Hindlimb muscle (tissue), 1 donor: ENCODE measurements at regions not wholly inside any gene's neighbourhood (a gene's known extent, or its start where the extent isn't known, plus 50 kb on each side); places are given as distances from the start of the nearest gene placed in this dataset.

ENCODE experiments used
- DNase-seq: peaks from one replicate; pipeline ENCODE4 v3.0.0-alpha.2; 2013

DNA sequence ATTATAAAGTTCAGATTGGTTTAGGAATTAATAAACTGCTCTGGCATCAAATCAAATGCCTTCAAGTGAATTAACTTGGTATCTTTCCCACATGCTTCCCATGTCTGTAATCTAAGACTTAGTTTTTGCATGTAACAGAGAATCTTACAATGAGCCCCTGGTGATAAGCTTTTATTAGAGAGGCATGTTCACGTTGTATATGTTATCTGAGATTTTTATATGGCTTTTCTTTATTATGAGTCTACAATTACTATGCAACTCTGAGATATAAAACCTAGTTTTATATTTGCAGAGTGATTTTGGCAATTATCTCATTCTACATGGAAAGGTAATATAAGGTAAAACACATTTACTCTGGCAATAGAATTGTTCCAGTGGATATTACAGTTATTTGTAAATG is 1578.4 kb upstream of the IGFBP7 start:
- DNase-seq = no peak

DNA sequence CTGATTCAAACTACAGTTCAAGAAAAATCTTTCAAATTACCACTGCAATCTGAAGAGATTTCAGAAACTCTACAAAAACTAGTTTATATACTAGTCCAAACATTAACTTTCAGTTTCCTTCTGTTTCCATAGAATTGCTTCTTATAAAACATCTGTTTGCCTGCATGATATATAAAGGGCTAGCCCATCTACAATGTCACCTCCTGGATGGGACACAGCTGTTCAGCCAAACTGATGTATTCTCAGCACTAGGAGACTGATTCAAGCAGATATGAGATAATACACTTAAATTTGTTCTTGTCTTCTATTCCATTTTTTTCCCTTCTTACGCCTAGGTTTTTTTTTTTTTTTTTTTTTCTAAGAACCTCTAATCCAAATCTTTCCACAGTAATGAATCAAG is 1569.7 kb upstream of the IGFBP7 start:
- DNase-seq = no peak

DNA sequence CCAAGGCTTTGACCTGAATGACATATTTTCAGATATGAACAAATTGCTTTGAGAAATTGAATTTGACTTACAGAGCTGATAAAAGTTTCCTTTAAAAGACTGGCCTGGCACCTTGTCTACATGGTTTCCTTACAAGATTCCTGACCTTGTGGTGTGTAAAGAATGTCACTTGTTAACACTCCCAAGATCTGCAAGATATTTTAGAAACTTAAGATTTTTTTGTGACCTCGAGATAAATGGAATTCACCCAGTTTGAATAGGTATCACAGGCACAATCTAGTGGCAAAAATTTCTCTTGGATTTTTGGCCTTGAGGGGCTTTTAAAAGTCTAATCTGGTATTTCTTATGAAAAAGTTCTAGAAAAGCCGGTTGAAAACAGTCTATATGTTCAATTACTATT is 1568.9 kb upstream of the IGFBP7 start:
- DNase-seq = no peak

DNA sequence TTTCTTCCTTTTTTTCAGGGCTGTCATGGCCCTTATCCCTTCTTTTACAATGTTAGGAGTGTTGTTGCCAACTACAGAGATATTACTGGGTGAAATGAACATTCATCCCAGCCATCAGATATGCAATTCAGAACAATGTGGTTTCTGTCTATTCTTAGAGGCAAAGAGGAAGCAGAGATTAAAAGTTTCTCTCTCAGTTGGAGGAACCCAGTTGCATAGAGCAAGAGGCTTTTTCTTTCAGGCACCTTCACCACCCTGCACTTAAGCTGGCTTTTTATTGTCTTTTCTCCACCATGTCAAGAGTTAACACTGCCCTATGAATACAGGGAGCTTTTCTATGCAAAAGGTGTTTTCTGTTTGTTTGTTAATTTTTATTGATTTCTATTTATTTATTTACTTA is 1559.6 kb upstream of the IGFBP7 start:
- no peak for DNase-seq

DNA sequence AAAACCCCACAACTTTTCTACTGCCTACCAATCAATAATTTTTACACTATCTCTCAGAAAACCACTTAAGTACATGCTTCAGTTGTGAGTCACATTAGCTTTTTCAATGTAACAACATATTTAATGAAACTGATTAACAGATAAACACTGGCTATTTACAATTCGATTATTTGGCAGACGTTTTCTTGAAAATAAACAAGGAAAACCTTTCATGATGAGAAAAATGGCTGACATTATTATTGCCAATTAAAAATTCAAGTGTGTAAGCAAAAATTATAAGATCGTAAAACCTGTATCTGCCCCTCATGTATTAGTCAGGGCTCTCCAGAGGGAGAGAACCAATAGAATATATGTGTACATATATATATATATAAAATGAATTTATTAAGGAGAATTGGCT is 1555.5 kb upstream of the IGFBP7 start:
- no peak for DNase-seq

DNA sequence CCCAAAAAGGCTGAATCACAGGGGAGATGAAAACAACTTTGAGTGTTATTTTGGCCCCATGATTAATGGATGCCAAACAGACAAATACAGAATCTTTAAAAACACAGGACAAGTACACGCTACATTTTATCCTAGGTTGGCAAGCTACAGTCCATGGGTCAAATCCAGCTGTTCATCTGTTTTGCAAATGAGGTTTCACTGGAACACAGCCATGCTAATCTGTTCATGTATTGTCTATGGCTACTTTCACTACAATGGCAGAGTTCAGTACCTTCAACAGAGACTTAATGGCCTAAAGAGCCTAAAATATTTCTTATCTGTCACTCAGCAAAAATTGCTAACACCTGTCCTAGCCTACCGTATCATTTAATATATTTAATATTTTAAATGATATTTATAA is 1548.5 kb upstream of the IGFBP7 start:
- DNase-seq = no peak

DNA sequence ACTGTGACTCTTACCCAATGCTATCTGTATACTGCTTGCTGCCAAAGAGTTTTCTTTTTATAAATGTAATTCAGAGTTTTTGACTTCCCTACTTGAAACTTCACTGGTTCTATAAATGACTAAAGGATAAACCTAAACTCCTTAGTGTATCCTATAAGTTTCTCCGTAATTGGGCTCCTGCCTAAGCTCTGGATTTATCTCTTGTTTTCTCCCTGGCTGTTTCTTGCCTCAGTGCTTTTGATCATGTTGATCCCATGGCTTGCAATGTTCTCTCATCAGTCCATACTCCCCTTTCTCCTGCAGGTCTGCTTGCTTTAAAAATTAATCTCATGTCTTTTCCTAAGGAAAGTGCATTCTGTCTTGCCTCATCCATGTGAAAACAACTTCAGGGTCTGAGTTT is 1543.1 kb upstream of the IGFBP7 start:
- no peak for DNase-seq

DNA sequence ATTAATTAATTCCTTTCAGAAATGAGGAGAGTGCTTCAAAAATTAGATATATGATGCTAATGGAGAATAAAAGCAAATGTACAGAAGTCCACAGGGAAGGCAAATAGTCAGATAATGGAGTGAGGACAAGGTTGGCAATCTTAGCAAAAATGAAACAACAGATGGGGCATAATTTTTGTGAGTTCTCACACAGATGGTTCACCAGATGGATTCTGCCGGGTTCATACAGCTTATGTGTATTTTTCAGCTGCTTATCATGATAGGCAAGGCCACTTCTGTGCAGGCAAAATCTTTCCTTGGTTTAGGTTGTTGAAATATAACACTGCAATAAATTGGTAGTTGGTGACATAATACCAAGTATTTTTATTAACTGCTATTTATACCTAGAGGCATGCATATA is 1539.0 kb upstream of the IGFBP7 start:
- DNase-seq = no peak

DNA sequence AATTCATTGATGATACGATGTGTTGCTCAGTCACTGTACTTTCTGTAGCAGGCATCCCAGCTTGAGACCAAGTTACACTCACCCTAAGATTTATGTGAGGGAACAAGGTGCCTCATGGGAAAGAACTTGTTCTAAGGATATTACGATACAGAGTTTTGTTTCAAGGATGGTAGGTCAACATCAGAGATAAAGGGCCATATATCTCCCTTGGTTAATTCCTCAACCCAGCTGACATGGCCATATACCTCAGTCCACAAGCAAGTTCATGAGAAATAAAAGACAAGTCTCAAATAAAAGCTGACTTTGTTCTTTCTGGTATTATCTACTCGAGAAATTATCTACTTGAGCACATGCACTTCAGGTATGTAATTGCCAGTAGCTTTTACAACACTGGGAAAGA is 1535.9 kb upstream of the IGFBP7 start:
- no peak for DNase-seq

DNA sequence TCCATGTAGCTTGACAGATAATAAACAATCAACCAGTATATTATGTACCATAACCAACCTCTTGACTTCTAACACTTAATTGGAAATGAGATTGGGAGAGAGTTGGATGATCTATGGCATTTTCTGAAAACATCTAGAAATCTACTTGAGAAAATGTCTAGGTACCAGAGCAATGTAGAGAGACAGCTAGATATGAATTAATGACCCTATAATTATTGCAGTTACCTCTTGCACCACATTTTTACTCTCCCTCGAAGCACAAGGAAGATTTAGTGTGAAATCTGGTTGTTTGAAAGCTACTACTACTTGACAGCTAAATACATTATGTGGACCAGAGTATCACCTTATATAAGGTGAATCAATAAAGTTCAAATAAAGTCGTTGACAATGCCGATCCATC is 1534.4 kb upstream of the IGFBP7 start:
- no peak for DNase-seq

DNA sequence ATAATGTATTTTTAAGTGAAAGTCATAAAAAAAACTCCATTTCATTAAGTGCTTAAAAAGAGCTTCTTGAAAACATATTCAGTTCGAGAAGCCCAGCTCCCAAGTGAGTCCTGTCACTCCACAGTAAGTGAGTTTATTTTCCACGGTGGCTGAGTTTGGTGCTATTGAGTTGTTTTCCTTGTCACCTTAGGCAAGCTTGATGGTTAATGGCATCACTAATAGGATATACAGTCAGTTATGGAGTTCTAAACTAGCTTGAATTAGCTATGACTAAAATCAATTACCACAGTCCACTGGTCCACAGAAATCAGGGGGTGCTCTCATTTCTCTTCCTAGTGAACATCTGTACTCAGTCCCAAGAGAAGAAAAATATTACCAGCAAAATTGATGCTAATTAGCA is 1526.2 kb upstream of the IGFBP7 start:
- DNase-seq = no peak

DNA sequence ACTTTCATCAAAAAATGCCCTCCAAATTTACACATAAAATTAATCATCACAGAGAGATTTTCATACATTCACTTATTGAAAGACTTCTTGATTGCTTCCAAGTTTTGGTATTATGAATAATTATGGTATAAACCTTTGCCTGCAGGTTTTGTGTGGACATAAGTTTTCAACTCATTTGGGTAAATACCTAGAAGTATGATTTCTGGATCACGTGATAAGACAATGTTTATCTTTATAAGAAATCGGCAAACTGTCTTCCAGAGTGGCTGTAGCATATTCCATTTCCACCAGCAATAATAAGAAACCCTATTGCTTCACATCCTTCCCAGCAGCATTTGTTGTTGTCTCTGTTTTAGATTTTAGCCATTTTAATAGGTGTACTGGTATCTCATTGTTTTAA is 1507.0 kb upstream of the IGFBP7 start:
- no peak for DNase-seq

DNA sequence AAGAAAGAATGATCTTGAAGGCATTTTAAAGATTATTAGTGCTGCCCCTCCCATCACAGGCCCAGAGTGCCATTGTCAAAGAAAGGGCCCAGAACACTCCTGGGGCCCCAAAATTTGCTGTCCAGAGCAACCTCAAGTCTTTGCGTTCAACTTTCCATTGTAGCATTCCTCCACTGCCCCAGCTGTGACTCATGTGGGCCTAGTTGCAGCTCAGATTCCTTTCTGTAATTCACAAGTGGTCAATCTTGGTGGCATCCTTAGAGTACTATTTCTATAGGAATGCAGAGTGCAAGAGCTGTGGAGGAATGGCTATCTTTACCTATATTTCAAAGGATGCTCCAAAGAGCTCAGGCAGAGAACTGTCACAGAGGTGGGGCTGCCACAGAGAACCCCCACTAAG is 1500.8 kb upstream of the IGFBP7 start:
- no peak for DNase-seq

DNA sequence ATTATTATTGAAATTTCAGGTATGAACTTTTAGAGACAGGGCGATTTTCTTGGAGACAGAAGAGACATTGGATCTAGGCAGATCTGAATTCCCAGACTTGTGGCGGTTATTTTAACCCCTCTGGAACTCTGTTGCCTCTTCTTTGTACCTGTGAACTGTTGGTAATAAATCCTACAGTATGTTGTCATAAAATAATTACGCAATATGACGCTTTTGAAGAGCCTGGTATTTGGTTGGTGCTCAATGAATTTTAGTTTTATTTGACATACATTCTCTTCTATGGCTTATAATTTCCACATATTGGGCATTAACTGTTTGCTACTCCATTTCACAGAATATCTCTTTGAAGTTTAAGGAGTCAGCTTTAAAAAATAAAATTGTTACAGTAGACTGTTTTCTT is 1496.1 kb upstream of the IGFBP7 start:
- DNase-seq = no peak

DNA sequence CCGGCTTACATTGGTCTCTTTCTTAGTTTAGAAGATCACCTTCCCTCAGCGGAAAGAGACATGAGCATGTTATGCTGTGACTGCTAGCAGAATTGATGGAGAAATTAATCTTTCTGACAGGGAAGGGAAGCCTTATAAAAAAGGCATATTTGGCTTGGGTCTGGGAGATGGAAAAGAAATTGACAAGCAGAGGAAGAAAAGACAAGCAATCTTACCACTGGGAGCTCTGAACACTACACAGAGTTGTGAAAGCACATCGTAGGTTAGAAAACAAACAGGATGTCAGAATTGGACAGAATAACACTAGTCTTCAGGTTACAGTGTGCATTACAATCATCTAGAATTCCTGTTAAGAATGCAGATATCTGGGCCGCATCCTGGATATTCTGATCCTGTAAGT is 1493.8 kb upstream of the IGFBP7 start:
- DNase-seq = no peak

DNA sequence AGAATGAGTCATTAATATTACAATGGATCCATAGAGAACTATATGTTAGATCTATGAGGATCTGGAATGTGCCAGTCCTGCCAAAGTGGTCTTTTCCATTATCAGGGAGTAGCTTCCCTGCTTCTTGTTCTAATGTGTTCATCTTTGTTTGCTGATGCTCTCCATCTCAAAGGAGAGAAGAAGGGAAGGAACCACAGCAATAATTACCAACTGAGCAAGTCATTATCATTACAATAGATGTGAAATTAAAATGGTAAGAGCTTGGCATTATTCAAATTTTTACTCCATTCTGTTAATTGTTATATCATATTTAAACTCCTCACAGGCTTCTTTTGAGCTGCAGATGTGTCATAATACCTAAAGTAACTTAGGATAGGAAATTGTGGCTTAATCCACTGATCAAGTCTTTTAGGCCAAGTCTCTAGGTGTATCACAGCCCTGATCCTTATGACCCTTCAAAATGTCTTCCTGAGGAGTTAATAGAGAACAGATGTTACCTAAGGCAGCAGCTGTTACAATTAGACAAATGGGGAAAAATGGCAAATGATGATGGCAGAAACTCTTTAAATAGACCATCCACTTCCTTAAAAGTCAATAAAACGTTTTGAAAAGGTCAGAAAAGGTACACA is 1492.7 kb upstream of the IGFBP7 start:
- no peak for DNase-seq

DNA sequence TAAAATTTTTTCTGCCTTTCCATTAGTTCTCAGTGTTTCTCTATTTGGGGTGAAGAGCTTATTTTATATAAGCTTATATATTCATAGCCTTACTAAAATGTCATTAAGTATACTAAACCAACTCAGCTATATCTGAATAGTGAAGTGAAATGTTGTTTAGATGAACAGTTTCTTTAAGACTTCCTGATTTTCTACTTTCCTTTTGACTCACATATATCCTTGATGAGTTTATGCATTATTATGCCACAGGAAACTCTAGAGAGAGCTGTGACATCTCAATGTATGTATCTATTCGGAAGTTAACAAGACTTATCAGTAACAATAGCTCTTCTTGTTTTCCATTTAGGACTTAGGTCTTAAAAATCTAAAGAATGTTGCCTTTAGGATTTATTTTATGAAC is 1491.8 kb upstream of the IGFBP7 start:
- DNase-seq = no peak

DNA sequence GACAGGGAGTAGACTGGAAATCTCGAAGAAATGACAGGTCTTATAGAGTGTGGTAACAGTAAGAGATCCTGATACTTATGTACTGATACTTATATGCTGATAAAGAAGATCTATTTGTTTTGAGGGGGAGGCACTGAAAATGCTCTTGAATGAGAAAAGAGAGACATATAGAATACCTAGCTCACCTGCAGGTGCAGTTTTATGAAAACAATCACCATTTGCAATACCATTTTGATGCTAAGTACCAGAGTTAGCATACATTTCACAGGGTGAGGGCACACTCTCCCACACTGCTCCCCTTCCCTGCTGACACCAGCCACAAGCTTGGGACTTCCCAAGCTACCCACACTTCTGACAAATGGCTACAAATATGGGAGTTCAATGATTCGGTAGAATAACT is 1490.1 kb upstream of the IGFBP7 start:
- DNase-seq = no peak

DNA sequence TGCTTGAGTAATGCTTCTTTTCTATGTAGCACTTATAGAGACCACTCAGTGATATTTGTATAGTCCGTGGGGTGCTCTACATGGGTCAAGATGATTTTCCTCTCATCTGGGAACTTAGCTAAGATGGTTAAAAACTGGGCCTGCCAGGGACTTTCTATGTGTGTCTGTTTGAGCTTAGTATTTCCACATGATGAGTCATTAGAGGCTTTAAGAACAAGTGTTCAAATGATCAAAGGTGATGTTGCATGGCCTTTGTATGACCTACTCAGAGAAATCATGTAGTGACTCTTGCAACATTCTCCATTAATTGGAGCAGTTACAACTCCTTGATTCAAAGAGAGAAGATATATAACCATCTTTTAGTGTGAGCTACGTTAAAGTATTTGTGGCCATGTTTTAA is 1480.5 kb upstream of the IGFBP7 start:
- DNase-seq = no peak

DNA sequence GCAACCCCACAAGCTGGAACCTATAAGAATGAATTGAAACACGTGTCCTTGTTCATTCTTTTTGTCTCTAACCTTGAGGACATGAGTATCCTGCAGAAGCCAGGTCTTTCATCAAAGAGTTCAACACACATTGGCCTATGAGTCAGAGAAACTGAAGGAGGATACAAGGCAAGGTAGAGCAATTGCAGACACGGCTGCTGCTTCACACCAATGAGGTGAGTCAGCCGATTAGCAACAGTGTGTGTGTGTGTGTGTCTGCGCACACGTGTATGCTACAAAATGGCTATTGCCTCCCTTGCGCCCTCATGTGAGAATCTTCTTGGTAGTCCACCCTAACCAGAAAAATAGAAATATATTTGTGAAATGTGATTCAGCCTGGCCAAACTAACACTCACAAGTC is 1477.7 kb upstream of the IGFBP7 start:
- no peak for DNase-seq

DNA sequence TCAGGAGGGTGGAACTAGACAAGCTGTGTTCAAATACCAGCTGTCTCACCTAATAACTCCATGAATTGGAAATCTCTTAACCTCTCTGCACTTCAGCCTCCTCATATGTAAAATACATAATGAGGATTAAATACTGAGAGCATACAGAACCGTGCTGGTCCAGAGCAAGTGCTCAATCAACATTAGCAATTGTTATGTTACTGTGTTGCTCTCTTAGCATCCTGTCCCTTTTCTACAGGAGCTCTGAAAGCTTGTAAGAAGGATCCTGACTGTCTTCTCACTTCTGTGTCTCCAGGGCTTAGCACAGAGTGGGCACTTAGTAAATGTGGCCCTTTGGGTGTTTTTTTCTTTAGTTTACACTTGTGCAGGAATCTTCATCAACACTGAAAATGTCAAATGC is 1456.1 kb upstream of the IGFBP7 start:
- DNase-seq = no peak

DNA sequence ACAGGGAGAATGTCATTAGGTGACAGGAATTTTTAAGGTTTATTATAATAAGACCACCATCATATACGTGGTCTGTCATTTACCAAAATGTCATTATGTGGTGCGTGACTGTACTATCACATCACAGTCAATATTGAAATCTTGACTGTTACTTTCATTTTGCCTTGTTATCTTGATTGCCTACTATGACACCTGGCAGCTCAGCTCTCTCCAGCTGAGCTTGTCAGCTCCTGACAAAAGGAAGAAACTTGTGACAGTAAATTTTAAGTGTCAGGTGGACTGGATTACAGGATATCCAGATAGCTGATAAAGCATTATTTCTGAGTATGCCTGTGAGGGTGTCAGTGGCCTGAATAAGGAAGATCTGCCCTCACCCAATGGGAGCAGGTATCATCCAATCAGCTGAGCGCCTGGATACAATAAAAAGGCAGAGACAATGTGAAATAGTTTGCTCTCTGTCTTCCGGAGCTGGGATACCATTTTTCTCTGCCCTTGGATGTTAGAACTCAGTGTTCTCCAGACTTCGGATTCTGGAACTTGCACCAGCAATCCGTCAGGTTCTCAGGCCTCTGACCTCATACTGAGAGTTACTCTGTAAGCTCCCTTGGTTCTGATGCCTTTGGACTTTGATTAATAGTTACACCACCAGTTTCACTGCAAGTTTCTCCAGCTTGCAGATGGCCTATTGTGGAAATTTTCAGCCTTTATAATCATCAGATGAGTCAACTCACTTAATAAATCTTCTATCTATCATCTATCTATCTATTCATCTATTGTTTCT is 1454.7 kb upstream of the IGFBP7 start:
- no peak for DNase-seq

DNA sequence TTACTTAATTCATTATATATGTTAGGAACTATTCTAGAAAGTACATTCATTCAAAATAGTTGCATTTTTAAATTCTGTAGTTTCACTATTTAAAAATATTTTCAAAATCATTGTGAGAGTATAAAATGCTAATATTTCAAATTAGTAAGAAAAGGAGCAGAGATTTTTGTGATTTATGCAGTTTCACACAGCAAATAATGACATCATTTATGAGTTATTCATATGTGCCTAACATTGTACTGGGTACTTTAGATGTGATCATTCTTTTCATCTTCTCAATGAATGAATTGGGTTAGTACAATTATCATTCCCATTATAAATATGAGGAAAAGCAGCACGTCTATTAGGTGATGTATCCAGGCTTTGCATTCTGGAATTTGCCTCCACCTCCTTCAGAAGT is 1451.0 kb upstream of the IGFBP7 start:
- no peak for DNase-seq

DNA sequence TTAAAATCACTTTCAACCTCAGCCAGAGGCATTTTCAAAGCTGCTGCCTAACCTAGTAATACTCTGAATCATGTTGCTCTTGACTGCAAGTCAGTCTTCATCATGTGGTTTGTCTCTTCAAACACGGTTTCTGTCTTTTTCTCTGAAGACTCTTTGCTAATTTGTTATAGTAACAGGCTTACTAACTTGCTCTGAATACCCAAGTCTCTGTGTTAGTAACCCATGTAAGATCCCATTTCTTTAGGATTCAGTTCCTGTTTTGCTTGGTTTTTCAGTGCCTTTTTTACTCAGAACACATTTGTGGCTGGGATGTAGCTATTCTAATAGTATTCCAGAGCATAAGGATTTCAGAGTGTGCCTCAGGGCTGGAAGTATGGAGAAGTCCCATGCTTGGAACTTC is 1450.6 kb upstream of the IGFBP7 start:
- no peak for DNase-seq

DNA sequence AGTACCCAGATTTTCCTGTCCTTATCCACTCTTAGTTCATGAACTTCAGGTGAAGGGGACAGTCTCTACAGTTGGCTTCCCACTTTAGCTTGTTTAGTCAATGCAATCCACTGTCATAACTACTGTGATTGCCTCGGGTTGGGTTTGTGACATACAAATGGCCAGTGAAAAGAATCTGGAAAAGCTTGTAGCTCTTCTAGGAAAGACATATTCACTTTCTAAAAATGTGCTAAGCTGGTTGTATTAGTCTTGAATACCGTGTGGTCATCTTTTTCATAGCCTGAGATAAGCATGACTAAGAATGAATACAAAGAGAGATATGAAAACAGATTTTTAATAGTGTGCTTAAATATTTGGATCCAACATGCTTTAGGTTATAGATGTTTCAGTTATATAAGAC is 1443.5 kb upstream of the IGFBP7 start:
- no peak for DNase-seq
